GM11168 (cell line): ENCODE measurements at regions not wholly inside any gene's neighbourhood (a gene's known extent, or its start where the extent isn't known, plus 50 kb on each side); places are given as distances from the start of the nearest gene placed in this dataset.

Source experiments
- in situ Hi-C: fragments of 300-500 bp; cut with MboI; formaldehyde crosslinking; loops from one replicate; pipeline ENCODE4 v1.12.0; 2022; ENCODE audit warnings: low sequenced_read_pairs; ENCODE audit not compliant: unreplicated experiment

GRCh38 chr3:159252274-159252673 is 450.4 kb downstream of the MFSD1 start:
- in situ Hi-C loops: loop anchor here (10.0 to 25.0 kb wide), 2 partner anchors 117 to 560 kb away; no protein-coding TSS in a partner anchor

GRCh38 chr3:159252772-159253384 is 451.0 kb downstream of the MFSD1 start:
- in situ Hi-C loops: loop anchor here (10.0 to 25.0 kb wide), 2 partner anchors 118 to 559 kb away; no protein-coding TSS in a partner anchor

GRCh38 chr3:159253860-159254259 is 452.0 kb downstream of the MFSD1 start:
- in situ Hi-C loops: loop anchor here (10.0 to 25.0 kb wide), 2 partner anchors 119 to 558 kb away; no protein-coding TSS in a partner anchor

- in situ Hi-C loops: loop anchor here (10.0 to 25.0 kb wide), 2 partner anchors 123 to 554 kb away; no protein-coding TSS in a partner anchor
Observed at GRCh38 chr3:159257954-159258353, 456.1 kb downstream of the MFSD1 start.

GRCh38 chr3:159258934-159259333 is 457.1 kb downstream of the MFSD1 start:
- in situ Hi-C loops: loop anchor here (10.0 to 25.0 kb wide), 2 partner anchors 124 to 553 kb away; no protein-coding TSS in a partner anchor

- in situ Hi-C loops: loop anchor here (5.0 to 25.0 kb wide), 2 partner anchors 413 to 552 kb away; no protein-coding TSS in a partner anchor
Observed at GRCh38 chr3:159260049-159260662, 458.3 kb downstream of the MFSD1 start.

GRCh38 chr3:159261333-159261732 is 459.5 kb downstream of the MFSD1 start:
- in situ Hi-C loops: loop anchor here (5.0 to 25.0 kb wide), 2 partner anchors 414 to 551 kb away; no protein-coding TSS in a partner anchor

- in situ Hi-C loops: loop anchor here (5.0 to 25.0 kb wide), 2 partner anchors 417 to 548 kb away; no protein-coding TSS in a partner anchor
Observed at GRCh38 chr3:159263750-159264553, 462.1 kb downstream of the MFSD1 start.

GRCh38 chr3:159265705-159266104 is 463.9 kb downstream of the MFSD1 start:
- in situ Hi-C loops: loop anchor here (25.0 kb wide), 1 partner anchor 547 kb away; no protein-coding TSS in a partner anchor

- in situ Hi-C loops: loop anchor here (25.0 kb wide), 1 partner anchor 546 kb away; no protein-coding TSS in a partner anchor
Observed at GRCh38 chr3:159266779-159267178, 464.9 kb downstream of the MFSD1 start.

- in situ Hi-C loops: loop anchor here (25.0 kb wide), 1 partner anchor 540 kb away; no protein-coding TSS in a partner anchor
Observed at GRCh38 chr3:159271799-159272512, 470.1 kb downstream of the MFSD1 start.

- in situ Hi-C loops: loop anchor here (25.0 kb wide), 1 partner anchor 539 kb away; no protein-coding TSS in a partner anchor
Observed at GRCh38 chr3:159273070-159273469, 471.2 kb downstream of the MFSD1 start.

GRCh38 chr3:159273608-159274007 is 471.8 kb downstream of the MFSD1 start:
- in situ Hi-C loops: loop anchor here (25.0 kb wide), 1 partner anchor 539 kb away; no protein-coding TSS in a partner anchor

GRCh38 chr3:159275741-159276140 is 473.9 kb downstream of the MFSD1 start:
- in situ Hi-C loops: no loop called here

- in situ Hi-C loops: no loop called here
Observed at GRCh38 chr3:159277814-159278213, 476.0 kb downstream of the MFSD1 start.

- in situ Hi-C loops: no loop called here
Observed at GRCh38 chr3:159280386-159281191, 478.7 kb downstream of the MFSD1 start.

- in situ Hi-C loops: no loop called here
Observed at GRCh38 chr3:159293493-159293892, 491.6 kb downstream of the MFSD1 start.

- in situ Hi-C loops: no loop called here
Observed at GRCh38 chr3:159301961-159302360, 500.1 kb downstream of the MFSD1 start.

- in situ Hi-C loops: no loop called here
Observed at GRCh38 chr3:159305017-159305416, 503.2 kb downstream of the MFSD1 start.
